ENCODE measurements at regions not wholly inside any gene's neighbourhood (a gene's known extent, or its start where the extent isn't known, plus 50 kb on each side); places are given as distances from the start of the nearest gene placed in this dataset.

- TF ChIP-seq POLR2AphosphoS5 (IDR thresholded peaks at IDR 0.05; ENCODE audit: low read depth, low read length) (no peak), TAF1 (IDR thresholded peaks at IDR 0.05; ENCODE audit: borderline replicate concordance, insufficient read depth, low read length) (no peak), REST (IDR thresholded peaks at IDR 0.05; ENCODE audit: insufficient read depth in 1 of 2, low read depth in 2 of 2, low read length in 2 of 2) (no peak), FOXP2 (optimal IDR thresholded peaks at IDR 0.05; ENCODE audit: borderline replicate concordance, extremely low read depth, extremely low read length, insufficient read depth) (no peak), SIN3A (IDR thresholded peaks at IDR 0.05; ENCODE audit: borderline replicate concordance, insufficient read depth, low read length) (no peak)
Observed at GRCh38 chr18:40235836-40236235, 1719.2 kb upstream of the PIK3C3 start.

- no peak for TF ChIP-seq POLR2AphosphoS5 (IDR thresholded peaks at IDR 0.05; ENCODE audit: low read depth, low read length)
- TF ChIP-seq FOXP2 (optimal IDR thresholded peaks at IDR 0.05; ENCODE audit: borderline replicate concordance, extremely low read depth, extremely low read length, insufficient read depth): no peak
- TF ChIP-seq TAF1 (IDR thresholded peaks at IDR 0.05; ENCODE audit: borderline replicate concordance, insufficient read depth, low read length): no peak
- TF ChIP-seq REST (IDR thresholded peaks at IDR 0.05; ENCODE audit: insufficient read depth in 1 of 2, low read depth in 2 of 2, low read length in 2 of 2): no peak
- no peak for TF ChIP-seq SIN3A (IDR thresholded peaks at IDR 0.05; ENCODE audit: borderline replicate concordance, insufficient read depth, low read length)
Observed at GRCh38 chr18:40235323-40235722, 1719.7 kb upstream of the PIK3C3 start.

GRCh38 chr18:40233931-40234616 is 1721.0 kb upstream of the PIK3C3 start:
- TF ChIP-seq TAF1 (IDR thresholded peaks at IDR 0.05; ENCODE audit: borderline replicate concordance, insufficient read depth, low read length) (no peak), SIN3A (IDR thresholded peaks at IDR 0.05; ENCODE audit: borderline replicate concordance, insufficient read depth, low read length) (no peak), FOXP2 (optimal IDR thresholded peaks at IDR 0.05; ENCODE audit: borderline replicate concordance, extremely low read depth, extremely low read length, insufficient read depth) (no peak), POLR2AphosphoS5 (IDR thresholded peaks at IDR 0.05; ENCODE audit: low read depth, low read length) (no peak), REST (IDR thresholded peaks at IDR 0.05; ENCODE audit: insufficient read depth in 1 of 2, low read depth in 2 of 2, low read length in 2 of 2) (no peak)

GRCh38 chr18:40222776-40223175 is 1732.3 kb upstream of the PIK3C3 start:
- TF ChIP-seq REST (IDR thresholded peaks at IDR 0.05; ENCODE audit: insufficient read depth in 1 of 2, low read depth in 2 of 2, low read length in 2 of 2): no peak
- no peak for TF ChIP-seq SIN3A (IDR thresholded peaks at IDR 0.05; ENCODE audit: borderline replicate concordance, insufficient read depth, low read length)
- no peak for TF ChIP-seq POLR2AphosphoS5 (IDR thresholded peaks at IDR 0.05; ENCODE audit: low read depth, low read length)
- no peak for TF ChIP-seq TAF1 (IDR thresholded peaks at IDR 0.05; ENCODE audit: borderline replicate concordance, insufficient read depth, low read length)
- TF ChIP-seq FOXP2 (optimal IDR thresholded peaks at IDR 0.05; ENCODE audit: borderline replicate concordance, extremely low read depth, extremely low read length, insufficient read depth): no peak

Data from PFSK-1 (cell line).